ENCODE measurements at regions not wholly inside any gene's neighbourhood (a gene's known extent, or its start where the extent isn't known, plus 50 kb on each side); places are given as distances from the start of the nearest gene placed in this dataset.

- Histone ChIP-seq H3K9me3 (peaks cover 0 to 10% (median 0%) of the 10 kb centered on the region in 12 donors), H3K4me1 (peaks cover 0 to 15% (median 3%) of the 10 kb centered on the region in 12 donors), H3K4me3 (no peak overlapping the region), H3K27me3 (no peaks in the 10 kb centered on the region), H3K36me3 (no peaks in the 10 kb centered on the region), H3K27ac (no peak overlapping the region)
- 98 to 99% (median 99%) methylated on average over 3 of the region's 3 CpGs for WGBS, 4 donors
- no peak for ATAC-seq
- intact Hi-C loops (cut with DNase I) = no loop called here
- DNase-seq = no peak
- TF ChIP-seq CTCF (IDR thresholded peaks at IDR 0.05) (no peak), POLR2A (IDR thresholded peaks at IDR 0.05) (no peak)
Observed at GRCh38 chr14:34072401-34072800, 121.5 kb upstream of the EGLN3 start.

GRCh38 chr14:34070917-34071407, 120.1 kb upstream of the EGLN3 start:
- DNase-seq (no peak), ATAC-seq (no peak)
- WGBS, 4 donors = 85 to 89% (median 88%) methylated on average over 3 of the region's 3 CpGs
- no peak overlapping the region for H3K27ac ChIP-seq
- no peak overlapping the region for H3K4me3 ChIP-seq
- H3K27me3 ChIP-seq = no peaks in the 10 kb centered on the region
- H3K4me1 ChIP-seq = peaks cover 0 to 21% (median 4%) of the 10 kb centered on the region in 12 donors
- no peaks in the 10 kb centered on the region for H3K36me3 ChIP-seq
- TF ChIP-seq POLR2A (IDR thresholded peaks at IDR 0.05) (no peak), CTCF (IDR thresholded peaks at IDR 0.05) (no peak)
- intact Hi-C loops (cut with DNase I) = no loop called here
- peaks cover 0 to 10% (median 0%) of the 10 kb centered on the region in 12 donors for H3K9me3 ChIP-seq

DNA sequence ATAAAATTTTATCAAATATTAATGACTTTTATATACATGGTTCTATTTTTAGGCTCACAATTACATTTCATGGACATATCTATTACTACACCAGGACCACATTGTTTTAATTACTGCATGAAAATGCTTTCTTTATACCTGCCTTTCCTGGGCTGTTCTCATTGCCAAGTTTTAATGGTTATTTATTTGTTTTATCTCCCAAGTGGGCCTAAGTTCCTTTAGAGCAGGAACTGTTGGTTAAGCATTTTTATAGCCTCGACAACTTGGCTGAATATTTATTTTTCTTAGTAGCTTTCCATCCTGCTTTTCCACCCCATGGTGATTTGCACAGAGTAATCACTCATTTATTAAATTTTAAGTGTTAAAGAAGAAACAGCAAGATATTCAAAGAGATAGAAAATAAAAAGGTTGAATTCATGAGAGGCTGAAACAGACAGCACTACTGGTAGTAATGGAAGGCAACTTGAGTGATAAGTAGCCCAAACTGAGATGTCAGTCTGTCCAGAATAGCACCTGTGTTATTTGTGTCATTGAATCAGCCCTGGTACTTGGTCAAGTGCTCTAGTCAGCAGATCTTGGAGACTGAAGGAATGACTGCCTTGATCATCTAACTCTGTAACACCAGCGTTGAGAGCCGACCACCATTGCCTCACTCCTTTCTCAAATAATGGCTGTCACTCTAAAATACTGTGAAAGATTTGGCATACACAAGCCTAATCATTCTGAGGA, 119.1 kb upstream of the EGLN3 start:
- intact Hi-C loops (cut with DNase I) = loop anchor here in 2 of 10 donors (10.0 kb wide), 2 partner anchors 115 to 125 kb away; partner anchors contain the start of gene EGLN3 (in 1 of the 2)
- H3K36me3 ChIP-seq = no peaks in the 10 kb centered on the region
- ATAC-seq (no peak), DNase-seq (no peak)
- H3K4me3 ChIP-seq = no peak overlapping the region
- WGBS, 4 donors = 39 to 79% (median 53%) methylated on average over 3 of the region's 3 CpGs
- peaks cover 0 to 24% (median 6%) of the 10 kb centered on the region in 12 donors for H3K4me1 ChIP-seq
- no peaks in the 10 kb centered on the region for H3K27me3 ChIP-seq
- peaks cover 0 to 10% (median 0%) of the 10 kb centered on the region in 12 donors for H3K9me3 ChIP-seq
- no peak for TF ChIP-seq CTCF (IDR thresholded peaks at IDR 0.05)
- TF ChIP-seq POLR2A (IDR thresholded peaks at IDR 0.05) = no peak
- peak overlapping the region in 1 of 12 donors; percentile 5 for H3K27ac ChIP-seq

GRCh38 chr14:34067587-34067986, 116.7 kb upstream of the EGLN3 start:
- Histone ChIP-seq H3K4me1 (peaks cover 0 to 42% (median 21%) of the 10 kb centered on the region in 12 donors), H3K36me3 (no peaks in the 10 kb centered on the region), H3K27ac (no peak overlapping the region), H3K9me3 (peaks cover 0 to 7% (median 0%) of the 10 kb centered on the region in 12 donors), H3K4me3 (no peak overlapping the region), H3K27me3 (no peaks in the 10 kb centered on the region)
- no peak for DNase-seq
- intact Hi-C loops (cut with DNase I) = loop anchor here in 2 of 10 donors (10.0 kb wide), 2 partner anchors 113 to 123 kb away; partner anchors contain the start of gene EGLN3 (in 1 of the 2)
- no peak for ATAC-seq
- TF ChIP-seq POLR2A (IDR thresholded peaks at IDR 0.05) (no peak), CTCF (IDR thresholded peaks at IDR 0.05) (no peak)
- 91 to 96% (median 95%) methylated on average over 3 of the region's 3 CpGs for WGBS, 4 donors

All from heart left ventricle (tissue), 16 donors.